Liver (tissue), 3 donors: ENCODE measurements at regions not wholly inside any gene's neighbourhood (a gene's known extent, or its start where the extent isn't known, plus 50 kb on each side); places are given as distances from the start of the nearest gene placed in this dataset.

Experiments used
- EGR1 ChIP-seq, 2 donors: IDR thresholded peaks; 2 replicates each; pipeline ENCODE4 v1.6.1; 2016 to 2018; ENCODE audit warnings: antibody characterized with exemption in 2 of 2, low read depth in 2 of 2
- GABPA ChIP-seq, 2 donors: IDR thresholded peaks in 1 of 2; conservative IDR thresholded peaks in 1 of 2; 2 replicates each; pipeline ENCODE4 v1.6.1; 2016; ENCODE audit warnings: antibody characterized with exemption in 2 of 2, mild to moderate bottlenecking in 1 of 2, moderate library complexity in 1 of 2
- HNF4A ChIP-seq, 2 donors: conservative IDR thresholded peaks; 2 replicates each; pipeline ENCODE4 v1.6.1; 2016; ENCODE audit warnings: antibody characterized with exemption in 2 of 2, mild to moderate bottlenecking in 2 of 2
- YY1 ChIP-seq: IDR thresholded peaks from 2 replicates; pipeline ENCODE4 v1.6.1; 2016; ENCODE audit warnings: antibody characterized with exemption, mild to moderate bottlenecking
- TF ChIP-seq, protein P1 (sequence below): IDR thresholded peaks from 2 replicates; pipeline ENCODE4 v1.6.1; 2016; ENCODE audit warnings: antibody characterized with exemption, mild to moderate bottlenecking
- TF ChIP-seq, protein P2 (sequence below): fragments of 150-350 bp; IDR thresholded peaks from 2 replicates; pipeline ENCODE4 v1.5.1; 2017; ENCODE audit warnings: improper control_type of control experiment, low read depth, low read length; ENCODE audit not compliant: missing input control
- TF ChIP-seq, protein P3 (sequence below): IDR thresholded peaks from 2 replicates; pipeline ENCODE4 v1.6.1; 2016; ENCODE audit warnings: antibody characterized with exemption
- donor health status: healthy.
- donor health status: healthy.

DNA sequence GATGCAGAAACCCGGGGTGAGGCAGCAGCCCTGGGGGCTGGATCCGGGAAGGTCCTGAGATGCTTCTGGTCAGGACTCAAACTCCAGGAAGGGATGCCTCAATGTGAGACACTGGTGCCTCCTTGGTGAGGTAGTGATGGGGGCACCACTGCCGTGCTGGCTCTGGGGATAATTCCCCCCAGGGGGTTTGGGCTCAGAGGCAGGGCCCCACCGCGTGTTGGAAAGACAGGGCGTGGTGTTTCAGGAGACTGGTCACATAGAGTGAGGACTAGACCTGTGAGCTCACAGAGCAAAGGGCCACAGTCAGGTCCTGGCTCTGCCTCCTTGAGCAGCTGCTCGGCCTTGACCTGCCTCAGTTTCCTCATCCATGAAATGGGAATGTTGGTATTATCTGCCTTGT is 361.9 kb downstream of the GLRX3 start:
- TF ChIP-seq, protein P1, sequence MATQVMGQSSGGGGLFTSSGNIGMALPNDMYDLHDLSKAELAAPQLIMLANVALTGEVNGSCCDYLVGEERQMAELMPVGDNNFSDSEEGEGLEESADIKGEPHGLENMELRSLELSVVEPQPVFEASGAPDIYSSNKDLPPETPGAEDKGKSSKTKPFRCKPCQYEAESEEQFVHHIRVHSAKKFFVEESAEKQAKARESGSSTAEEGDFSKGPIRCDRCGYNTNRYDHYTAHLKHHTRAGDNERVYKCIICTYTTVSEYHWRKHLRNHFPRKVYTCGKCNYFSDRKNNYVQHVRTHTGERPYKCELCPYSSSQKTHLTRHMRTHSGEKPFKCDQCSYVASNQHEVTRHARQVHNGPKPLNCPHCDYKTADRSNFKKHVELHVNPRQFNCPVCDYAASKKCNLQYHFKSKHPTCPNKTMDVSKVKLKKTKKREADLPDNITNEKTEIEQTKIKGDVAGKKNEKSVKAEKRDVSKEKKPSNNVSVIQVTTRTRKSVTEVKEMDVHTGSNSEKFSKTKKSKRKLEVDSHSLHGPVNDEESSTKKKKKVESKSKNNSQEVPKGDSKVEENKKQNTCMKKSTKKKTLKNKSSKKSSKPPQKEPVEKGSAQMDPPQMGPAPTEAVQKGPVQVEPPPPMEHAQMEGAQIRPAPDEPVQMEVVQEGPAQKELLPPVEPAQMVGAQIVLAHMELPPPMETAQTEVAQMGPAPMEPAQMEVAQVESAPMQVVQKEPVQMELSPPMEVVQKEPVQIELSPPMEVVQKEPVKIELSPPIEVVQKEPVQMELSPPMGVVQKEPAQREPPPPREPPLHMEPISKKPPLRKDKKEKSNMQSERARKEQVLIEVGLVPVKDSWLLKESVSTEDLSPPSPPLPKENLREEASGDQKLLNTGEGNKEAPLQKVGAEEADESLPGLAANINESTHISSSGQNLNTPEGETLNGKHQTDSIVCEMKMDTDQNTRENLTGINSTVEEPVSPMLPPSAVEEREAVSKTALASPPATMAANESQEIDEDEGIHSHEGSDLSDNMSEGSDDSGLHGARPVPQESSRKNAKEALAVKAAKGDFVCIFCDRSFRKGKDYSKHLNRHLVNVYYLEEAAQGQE: no peak
- TF ChIP-seq, protein P2, sequence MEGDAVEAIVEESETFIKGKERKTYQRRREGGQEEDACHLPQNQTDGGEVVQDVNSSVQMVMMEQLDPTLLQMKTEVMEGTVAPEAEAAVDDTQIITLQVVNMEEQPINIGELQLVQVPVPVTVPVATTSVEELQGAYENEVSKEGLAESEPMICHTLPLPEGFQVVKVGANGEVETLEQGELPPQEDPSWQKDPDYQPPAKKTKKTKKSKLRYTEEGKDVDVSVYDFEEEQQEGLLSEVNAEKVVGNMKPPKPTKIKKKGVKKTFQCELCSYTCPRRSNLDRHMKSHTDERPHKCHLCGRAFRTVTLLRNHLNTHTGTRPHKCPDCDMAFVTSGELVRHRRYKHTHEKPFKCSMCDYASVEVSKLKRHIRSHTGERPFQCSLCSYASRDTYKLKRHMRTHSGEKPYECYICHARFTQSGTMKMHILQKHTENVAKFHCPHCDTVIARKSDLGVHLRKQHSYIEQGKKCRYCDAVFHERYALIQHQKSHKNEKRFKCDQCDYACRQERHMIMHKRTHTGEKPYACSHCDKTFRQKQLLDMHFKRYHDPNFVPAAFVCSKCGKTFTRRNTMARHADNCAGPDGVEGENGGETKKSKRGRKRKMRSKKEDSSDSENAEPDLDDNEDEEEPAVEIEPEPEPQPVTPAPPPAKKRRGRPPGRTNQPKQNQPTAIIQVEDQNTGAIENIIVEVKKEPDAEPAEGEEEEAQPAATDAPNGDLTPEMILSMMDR: no peak
- TF ChIP-seq, protein P3, sequence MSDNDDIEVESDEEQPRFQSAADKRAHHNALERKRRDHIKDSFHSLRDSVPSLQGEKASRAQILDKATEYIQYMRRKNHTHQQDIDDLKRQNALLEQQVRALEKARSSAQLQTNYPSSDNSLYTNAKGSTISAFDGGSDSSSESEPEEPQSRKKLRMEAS: no peak
- TF ChIP-seq GABPA (IDR thresholded peaks at IDR 0.05 in 1 of 2, conservative IDR thresholded peaks at IDR 0.05 in 1 of 2) (no peak), HNF4A (conservative IDR thresholded peaks at IDR 0.05) (no peak), EGR1 (IDR thresholded peaks at IDR 0.05; ENCODE audit: low read depth in 2 of 2) (no peak), YY1 (no peak)
